MM.1S (cell line): ENCODE measurements at regions not wholly inside any gene's neighbourhood (a gene's known extent, or its start where the extent isn't known, plus 50 kb on each side); places are given as distances from the start of the nearest gene placed in this dataset.

Experiments
- DNase-seq: peaks from one replicate; pipeline ENCODE4 v3.0.0-alpha.2; 2015
- H2AFZ ChIP-seq: fragments of 300-600 bp; sonication (generic); 2 replicates; pipeline ENCODE4 v1.6.0; 2016; ENCODE audit warnings: antibody characterized with exemption, low read length
- H3F3A ChIP-seq: fragments of 300-600 bp; sonication (generic); 2 replicates; pipeline ENCODE4 v1.6.1; 2016; ENCODE audit warnings: mild to moderate bottlenecking, antibody characterized with exemption, low read length, moderate library complexity, mixed read lengths; ENCODE audit not compliant: insufficient read depth
- H3K27ac ChIP-seq: fragments of 300-600 bp; sonication (generic); 2 replicates; pipeline ENCODE4 v1.5.1; 2016; ENCODE audit warnings: mild to moderate bottlenecking, low read length
- H3K27me3 ChIP-seq: fragments of 300-600 bp; sonication (generic); replicated peaks from 2 replicates; pipeline ENCODE4 v1.6.0; 2016; ENCODE audit warnings: low read length; ENCODE audit not compliant: insufficient read depth
- H3K36me3 ChIP-seq: fragments of 300-600 bp; sonication (generic); replicated peaks from 2 replicates; pipeline ENCODE4 v1.6.1; 2016; ENCODE audit warnings: mild to moderate bottlenecking, low read length, mixed read lengths; ENCODE audit not compliant: insufficient read depth
- H3K4me1 ChIP-seq: fragments of 300-600 bp; sonication (generic); 2 replicates; pipeline ENCODE4 v1.6.1; 2016; ENCODE audit warnings: low read length, mixed read lengths
- H3K4me2 ChIP-seq: fragments of 300-600 bp; sonication (generic); 2 replicates; pipeline ENCODE4 v1.6.0; 2016; ENCODE audit warnings: low read depth, low read length
- H3K4me3 ChIP-seq: fragments of 300-600 bp; sonication (generic); 2 replicates; pipeline ENCODE4 v1.5.1; 2016; ENCODE audit warnings: low read length, mixed read lengths
- H3K79me2 ChIP-seq: fragments of 300-600 bp; sonication (generic); 2 replicates; pipeline ENCODE4 v1.6.1; 2016; ENCODE audit warnings: mixed run types, low read length, mixed read lengths
- H3K9ac ChIP-seq: fragments of 300-600 bp; sonication (generic); 2 replicates; pipeline ENCODE4 v1.6.1; 2016; ENCODE audit warnings: low read length, mixed read lengths
- H3K9me2 ChIP-seq: fragments of 300-600 bp; sonication (generic); replicated peaks from 2 replicates; pipeline ENCODE4 v1.6.1; 2016; ENCODE audit warnings: mild to moderate bottlenecking, low read length, mixed read lengths; ENCODE audit not compliant: insufficient read depth
- H3K9me3 ChIP-seq: fragments of 300-600 bp; sonication (generic); replicated peaks from 2 replicates; pipeline ENCODE4 v1.6.1; 2016; ENCODE audit warnings: mild to moderate bottlenecking, low read length, mixed read lengths; ENCODE audit not compliant: insufficient read depth
- H4K20me1 ChIP-seq: fragments of 300-600 bp; sonication (generic); 2 replicates; pipeline ENCODE4 v1.6.1; 2016; ENCODE audit warnings: mild to moderate bottlenecking, low read length, moderate library complexity, mixed read lengths; ENCODE audit not compliant: insufficient read depth
- CTCF ChIP-seq: fragments of 300-600 bp; sonication (generic); IDR thresholded peaks from 2 replicates; pipeline ENCODE4 v1.5.1; 2016; ENCODE audit warnings: antibody characterized with exemption, low read length, mixed read lengths
- EZH2 ChIP-seq: fragments of 300-600 bp; sonication (generic); optimal IDR thresholded peaks from 2 replicates; pipeline ENCODE3; 2017; ENCODE audit warnings: low read depth, mild to moderate bottlenecking, antibody characterized with exemption, low read length, mixed read lengths
- EZH2phosphoT487 ChIP-seq: fragments of 300-600 bp; sonication (generic); IDR thresholded peaks from 2 replicates; pipeline ENCODE4 v1.6.1; 2018; ENCODE audit warnings: antibody characterized with exemption, low read length

GRCh38 chr20:57782631-57783041 is 72.8 kb upstream of the PMEPA1 start:
- Histone ChIP-seq H3K27ac (no peak overlapping the region), H3K4me2 (no peak overlapping the region), H3K79me2 (no peaks in the 10 kb centered on the region), H4K20me1 (no peaks in the 10 kb centered on the region), H3K9me3 (no peaks in the 10 kb centered on the region), H3K4me3 (no peak overlapping the region), H3K4me1 (no peaks in the 10 kb centered on the region; the same call in 1 of the 2 replicates), H3F3A (no peaks in the 10 kb centered on the region), H3K9me2 (no peaks in the 10 kb centered on the region), H2AFZ (no peak overlapping the region), H3K9ac (no peak overlapping the region), H3K27me3 (peaks cover 62% of the 10 kb centered on the region), H3K36me3 (no peaks in the 10 kb centered on the region)
- no peak for TF ChIP-seq EZH2phosphoT487
- TF ChIP-seq EZH2, result no peak
- no peak for DNase-seq

- Histone ChIP-seq H3K9me2 (no peaks in the 10 kb centered on the region), H3K36me3 (no peaks in the 10 kb centered on the region), H3K27ac (no peak overlapping the region), H3K9ac (no peak overlapping the region), H2AFZ (no peak overlapping the region), H3K9me3 (no peaks in the 10 kb centered on the region), H4K20me1 (no peaks in the 10 kb centered on the region), H3K4me1 (no peaks in the 10 kb centered on the region; the same call in 1 of the 2 replicates), H3K27me3 (peaks cover 59% of the 10 kb centered on the region), H3K4me2 (no peak overlapping the region), H3K79me2 (no peaks in the 10 kb centered on the region), H3F3A (no peaks in the 10 kb centered on the region), H3K4me3 (no peak overlapping the region)
- DNase-seq, result no peak
- TF ChIP-seq EZH2phosphoT487 (no peak), EZH2 (no peak), CTCF (no peak)
Measured at GRCh38 chr20:57781901-57782300, 72.1 kb upstream of the PMEPA1 start.

GRCh38 chr20:57780906-57781305 is 71.1 kb upstream of the PMEPA1 start:
- Histone ChIP-seq H3K79me2 (no peaks in the 10 kb centered on the region), H3K4me3 (no peak overlapping the region), H4K20me1 (no peaks in the 10 kb centered on the region), H3K4me2 (no peak overlapping the region), H3K4me1 (no peaks in the 10 kb centered on the region; the same call in 1 of the 2 replicates), H3K36me3 (no peaks in the 10 kb centered on the region), H2AFZ (no peak overlapping the region), H3K27ac (no peak overlapping the region), H3K9me3 (no peaks in the 10 kb centered on the region), H3K9ac (no peak overlapping the region), H3F3A (no peaks in the 10 kb centered on the region), H3K9me2 (no peaks in the 10 kb centered on the region), H3K27me3 (peaks cover 69% of the 10 kb centered on the region)
- DNase-seq, result no peak
- TF ChIP-seq CTCF (no peak), EZH2phosphoT487 (no peak), EZH2 (no peak)

- Histone ChIP-seq H4K20me1 (no peaks in the 10 kb centered on the region), H3K4me2 (no peak overlapping the region)
Measured at GRCh38 chr20:57780398-57780797, 70.6 kb upstream of the PMEPA1 start.

More at GRCh38 chr20:57780398-57780797, 70.6 kb upstream of the PMEPA1 start:
- no peak overlapping the region for H3K4me3 ChIP-seq
- H3K27ac ChIP-seq, result no peak overlapping the region
- no peaks in the 10 kb centered on the region for H3K9me2 ChIP-seq
- DNase-seq, result no peak
- H3K9ac ChIP-seq, result no peak overlapping the region
- no peaks in the 10 kb centered on the region for H3K9me3 ChIP-seq
- H3F3A ChIP-seq, result no peaks in the 10 kb centered on the region
- H3K4me1 ChIP-seq, result no peaks in the 10 kb centered on the region; the same call in 1 of the 2 replicates
- peaks cover 71% of the 10 kb centered on the region for H3K27me3 ChIP-seq
- H2AFZ ChIP-seq, result no peak overlapping the region
- no peaks in the 10 kb centered on the region for H3K36me3 ChIP-seq
- no peak for TF ChIP-seq CTCF
- no peak for TF ChIP-seq EZH2
- no peak for TF ChIP-seq EZH2phosphoT487
- no peaks in the 10 kb centered on the region for H3K79me2 ChIP-seq
